Suprapubic skin (tissue), 4 donors: ENCODE measurements at regions not wholly inside any gene's neighbourhood (a gene's known extent, or its start where the extent isn't known, plus 50 kb on each side); places are given as distances from the start of the nearest gene placed in this dataset.

Experiments
- CTCF ChIP-seq, 2 donors: fragments of 200-600 bp in 1 of 2; fragments of 450-650 bp in 1 of 2; sonication (generic) in 1 of 2; IDR thresholded peaks; one replicate each; pipeline ENCODE4 v1.5.1; 2016 to 2019; ENCODE audit warnings: antibody characterized with exemption in 2 of 2, mild to moderate bottlenecking in 1 of 2, moderate library complexity in 1 of 2
- POLR2A ChIP-seq, 2 donors: fragments of 450-650 bp; IDR thresholded peaks; one replicate each; pipeline ENCODE4 v1.6.1; 2017; ENCODE audit warnings: antibody characterized with exemption in 2 of 2, mild to moderate bottlenecking in 2 of 2, moderate library complexity in 2 of 2
- POLR2AphosphoS5 ChIP-seq, 3 donors: sonication (generic); formaldehyde crosslinking; IDR thresholded peaks; one replicate each; pipeline ENCODE4 v1.6.1; 2017; ENCODE audit warnings: antibody characterized with exemption in 3 of 3

- TF ChIP-seq CTCF (IDR thresholded peaks at IDR 0.05) (no peak), POLR2AphosphoS5 (IDR thresholded peaks at IDR 0.05) (no peak), POLR2A (IDR thresholded peaks at IDR 0.05) (no peak)
Measured at GRCh38 chrX:84760560-84760959, 243.1 kb upstream of the APOOL start.
